ENCODE measurements at regions not wholly inside any gene's neighbourhood (a gene's known extent, or its start where the extent isn't known, plus 50 kb on each side); places are given as distances from the start of the nearest gene placed in this dataset.

- TF ChIP-seq TCF7L2 (IDR thresholded peaks at IDR 0.05; ENCODE audit: borderline replicate concordance, extremely low read depth, insufficient read depth, insufficient read length) = no peak
Observed at GRCh38 chr12:19573866-19574265, 134.6 kb downstream of the AEBP2 start (continued).

GRCh38 chr12:19574601-19575000, 135.3 kb downstream of the AEBP2 start:
- H3K4me1 ChIP-seq (ENCODE audit: control insufficient read depth in 1 of 2, insufficient read depth in 2 of 2, low read length in 2 of 2) = peaks cover 3 to 7% of the 10 kb centered on the region in 2 experiments; a peak in 3 of 4 replicates
- ChIA-PET CTCF (no interaction called here), POLR2A (no interaction called here), RAD21 (ENCODE audit: low non-redundant PET in 1 of 2, low total read pairs in 2 of 2, uncharacterized antibody in 2 of 2, unreplicated experiment in 2 of 2) (interaction anchor here in 1 of 2 experiments (0.6 kb wide), 1 partner anchor 224 kb away, joined by 3 read pairs; no protein-coding TSS in a partner anchor)
- no peak overlapping the region for H3K4me2 ChIP-seq (ENCODE audit: low read length)
- no TSS peak for BruUV-seq (replicated peaks)
- no peaks in the 10 kb centered on the region for H3K9me3 ChIP-seq (ENCODE audit: control insufficient read depth in 1 of 2, insufficient read depth in 1 of 2, low read depth in 1 of 2, low read length in 2 of 2)
- TF ChIP-seq SIN3A (IDR thresholded peaks at IDR 0.05; ENCODE audit: low read depth) (no peak), CTCF (IDR thresholded peaks at IDR 0.05 in 2 of 3, conservative IDR thresholded peaks at IDR 0.05 in 1 of 3; ENCODE audit: borderline replicate concordance in 1 of 3, insufficient read depth in 1 of 3, low read depth in 2 of 3, low read length in 2 of 3) (peak in 2 of 3 experiments; percentile 15 to 26; a peak in 2 of 6 replicates)
- H3K4me3 ChIP-seq (replicated peaks in 1 of 2; ENCODE audit: low read depth in 1 of 2, low read length in 2 of 2) = no peak overlapping the region
- intact Hi-C loops (cut with micrococcal nuclease) = loop anchor here (5.0 kb wide), 2 partner anchors 68 to 803 kb away; no protein-coding TSS in a partner anchor
- no peaks in the 10 kb centered on the region for H3K79me2 ChIP-seq (ENCODE audit: insufficient read depth, low read length)
- H3K36me3 ChIP-seq (ENCODE audit: control insufficient read depth in 1 of 2, insufficient read depth in 2 of 2, low read length in 2 of 2) = no peaks in the 10 kb centered on the region
- ATAC-seq (peak; percentile 72), DNase-seq (ENCODE audit: low read depth, low spot score) (no peak)
- H3K27me3 ChIP-seq (ENCODE audit: insufficient read depth, low read length) = no peaks in the 10 kb centered on the region
- no peaks in the 10 kb centered on the region for H4K20me1 ChIP-seq (ENCODE audit: insufficient read depth)
- no peaks in the 10 kb centered on the region for H3K9me2 ChIP-seq (ENCODE audit: insufficient read depth)
- no peak overlapping the region for H3K27ac ChIP-seq (ENCODE audit: low read depth, low read length)
- no peak overlapping the region for H3K9ac ChIP-seq (ENCODE audit: low read length)
- H2AFZ ChIP-seq (ENCODE audit: low read depth, low read length, poor library complexity, severe bottlenecking) = no peak overlapping the region
